ENCODE measurements at regions not wholly inside any gene's neighbourhood (a gene's known extent, or its start where the extent isn't known, plus 50 kb on each side); places are given as distances from the start of the nearest gene placed in this dataset.

GRCh38 chr15:60124460-60125070, 120.5 kb downstream of the FOXB1 start:
- no peak for TF ChIP-seq POLR2A (IDR thresholded peaks at IDR 0.05)
- TF ChIP-seq, protein P1, sequence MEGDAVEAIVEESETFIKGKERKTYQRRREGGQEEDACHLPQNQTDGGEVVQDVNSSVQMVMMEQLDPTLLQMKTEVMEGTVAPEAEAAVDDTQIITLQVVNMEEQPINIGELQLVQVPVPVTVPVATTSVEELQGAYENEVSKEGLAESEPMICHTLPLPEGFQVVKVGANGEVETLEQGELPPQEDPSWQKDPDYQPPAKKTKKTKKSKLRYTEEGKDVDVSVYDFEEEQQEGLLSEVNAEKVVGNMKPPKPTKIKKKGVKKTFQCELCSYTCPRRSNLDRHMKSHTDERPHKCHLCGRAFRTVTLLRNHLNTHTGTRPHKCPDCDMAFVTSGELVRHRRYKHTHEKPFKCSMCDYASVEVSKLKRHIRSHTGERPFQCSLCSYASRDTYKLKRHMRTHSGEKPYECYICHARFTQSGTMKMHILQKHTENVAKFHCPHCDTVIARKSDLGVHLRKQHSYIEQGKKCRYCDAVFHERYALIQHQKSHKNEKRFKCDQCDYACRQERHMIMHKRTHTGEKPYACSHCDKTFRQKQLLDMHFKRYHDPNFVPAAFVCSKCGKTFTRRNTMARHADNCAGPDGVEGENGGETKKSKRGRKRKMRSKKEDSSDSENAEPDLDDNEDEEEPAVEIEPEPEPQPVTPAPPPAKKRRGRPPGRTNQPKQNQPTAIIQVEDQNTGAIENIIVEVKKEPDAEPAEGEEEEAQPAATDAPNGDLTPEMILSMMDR (IDR thresholded peaks at IDR 0.05) = no peak

Data from breast epithelium (tissue), 3 donors.